Karpas-422 (cell line): ENCODE measurements at regions not wholly inside any gene's neighbourhood (a gene's known extent, or its start where the extent isn't known, plus 50 kb on each side); places are given as distances from the start of the nearest gene placed in this dataset.

Experiments
- DNase-seq: peaks from one replicate; pipeline ENCODE4 v3.0.0-alpha.2; 2015
- H2AFZ ChIP-seq: fragments of 200-600 bp; sonication (generic); 2 replicates; pipeline ENCODE4 v1.6.1; 2014; ENCODE audit warnings: antibody characterized with exemption, low read length, mixed read lengths
- H3K27ac ChIP-seq: fragments of 200-600 bp; sonication (generic); 2 replicates; pipeline ENCODE4 v1.5.1; 2014; ENCODE audit warnings: mild to moderate bottlenecking, low read length, moderate library complexity
- H3K27me3 ChIP-seq: fragments of 200-600 bp; sonication (generic); 2 replicates; pipeline ENCODE4 v1.6.1; 2014; ENCODE audit warnings: low read length, mixed read lengths
- H3K36me3 ChIP-seq: fragments of 200-600 bp; sonication (generic); 2 replicates; pipeline ENCODE4 v1.6.1; 2014; ENCODE audit warnings: low read length, mixed read lengths; ENCODE audit not compliant: insufficient read depth
- H3K4me1 ChIP-seq: fragments of 200-600 bp; sonication (generic); 2 replicates; pipeline ENCODE4 v1.6.1; 2014; ENCODE audit warnings: mild to moderate bottlenecking, low read length, mixed read lengths
- H3K4me2 ChIP-seq: fragments of 200-600 bp; sonication (generic); 2 replicates; pipeline ENCODE4 v1.6.1; 2014; ENCODE audit warnings: low read length, low read depth, mild to moderate bottlenecking; ENCODE audit not compliant: poor library complexity, severe bottlenecking
- H3K4me3 ChIP-seq: fragments of 200-600 bp; sonication (generic); 2 replicates; pipeline ENCODE4 v1.5.1; 2014; ENCODE audit warnings: mild to moderate bottlenecking, antibody characterized with exemption, low read length, mixed read lengths
- H3K79me2 ChIP-seq: fragments of 200-600 bp; sonication (generic); 2 replicates; pipeline ENCODE4 v1.6.1; 2014; ENCODE audit warnings: mild to moderate bottlenecking, low read length, mixed read lengths
- H3K9ac ChIP-seq: fragments of 200-600 bp; sonication (generic); 2 replicates; pipeline ENCODE4 v1.6.0; 2014; ENCODE audit warnings: low read length
- H3K9me2 ChIP-seq: fragments of 200-600 bp; sonication (generic), shearing (Covaris generic); replicated peaks from 2 replicates; pipeline ENCODE4 v1.6.0; 2014; ENCODE audit warnings: mild to moderate bottlenecking, low read length, moderate library complexity; ENCODE audit not compliant: insufficient read depth
- H3K9me3 ChIP-seq: fragments of 300-700, 200-600 bp; sonication (generic); 2 replicates; pipeline ENCODE4 v1.6.1; 2014; ENCODE audit warnings: low read length, mixed read lengths
- H4K20me1 ChIP-seq: fragments of 200-600 bp; sonication (generic); 2 replicates; pipeline ENCODE4 v1.6.1; 2014; ENCODE audit warnings: mild to moderate bottlenecking, antibody characterized with exemption, low read length, low read depth; ENCODE audit not compliant: insufficient read depth

DNA sequence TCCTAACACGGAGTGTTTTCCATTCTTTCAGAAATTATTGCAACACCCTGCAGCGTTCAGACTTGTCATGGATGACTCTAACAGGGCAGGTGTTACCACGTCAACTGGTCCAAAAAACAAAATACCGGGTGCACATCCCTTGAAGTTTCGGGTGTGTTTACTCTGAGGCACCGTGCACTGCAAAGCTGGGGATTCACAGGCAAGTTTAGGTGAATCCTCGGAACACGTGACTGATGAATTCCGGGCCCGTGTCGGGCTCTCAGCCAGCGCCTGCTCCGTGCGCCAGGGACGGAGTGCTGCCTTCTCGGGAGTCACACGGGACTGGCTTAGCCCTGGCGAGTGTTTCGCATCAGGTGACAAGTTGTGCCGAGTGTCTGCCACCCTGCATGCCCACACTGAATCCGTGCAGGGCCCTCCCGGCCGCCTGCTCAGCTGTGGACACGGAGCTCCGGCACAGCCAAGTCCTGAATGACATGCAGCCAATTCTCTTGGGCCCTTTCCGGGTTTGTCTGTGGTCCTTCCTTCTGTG lies 66.0 kb upstream of the IRX4 start:
- Histone ChIP-seq H3K4me2 (no peak overlapping the region), H2AFZ (no peak overlapping the region), H3K4me1 (no peaks in the 10 kb centered on the region), H3K27me3 (0 out of 2 replicates have a peak, but pooled peaks cover 2% of the 10 kb centered on the region), H3K79me2 (no peaks in the 10 kb centered on the region), H3K36me3 (no peaks in the 10 kb centered on the region), H3K9me3 (no peaks in the 10 kb centered on the region), H4K20me1 (no peaks in the 10 kb centered on the region), H3K9me2 (no peaks in the 10 kb centered on the region), H3K27ac (no peak overlapping the region), H3K9ac (no peak overlapping the region), H3K4me3 (no peak overlapping the region)
- no peak for DNase-seq

- H3K36me3 ChIP-seq, result no peaks in the 10 kb centered on the region
- H3K4me3 ChIP-seq, result no peak overlapping the region
- no peak for DNase-seq
- H3K27me3 ChIP-seq, result 0 out of 2 replicates have a peak, but pooled peaks cover 2% of the 10 kb centered on the region
- no peaks in the 10 kb centered on the region for H4K20me1 ChIP-seq
- H3K79me2 ChIP-seq, result no peaks in the 10 kb centered on the region
- H3K4me2 ChIP-seq, result no peak overlapping the region
- no peak overlapping the region for H3K27ac ChIP-seq
- no peak overlapping the region for H2AFZ ChIP-seq
- no peaks in the 10 kb centered on the region for H3K9me3 ChIP-seq
- H3K4me1 ChIP-seq, result no peaks in the 10 kb centered on the region
- no peaks in the 10 kb centered on the region for H3K9me2 ChIP-seq
- no peak overlapping the region for H3K9ac ChIP-seq
Measured at GRCh38 chr5:1948111-1948510, 65.4 kb upstream of the IRX4 start.

- Histone ChIP-seq H3K36me3 (no peaks in the 10 kb centered on the region), H3K9ac (no peak overlapping the region), H3K4me3 (no peak overlapping the region), H3K9me3 (no peaks in the 10 kb centered on the region), H3K4me2 (no peak overlapping the region), H3K79me2 (no peaks in the 10 kb centered on the region), H4K20me1 (no peaks in the 10 kb centered on the region), H3K27me3 (0 out of 2 replicates have a peak, but pooled peaks cover 2% of the 10 kb centered on the region), H2AFZ (no peak overlapping the region), H3K9me2 (no peaks in the 10 kb centered on the region), H3K27ac (no peak overlapping the region), H3K4me1 (no peaks in the 10 kb centered on the region)
- no peak for DNase-seq
Measured at GRCh38 chr5:1946776-1947175, 64.1 kb upstream of the IRX4 start.

DNA sequence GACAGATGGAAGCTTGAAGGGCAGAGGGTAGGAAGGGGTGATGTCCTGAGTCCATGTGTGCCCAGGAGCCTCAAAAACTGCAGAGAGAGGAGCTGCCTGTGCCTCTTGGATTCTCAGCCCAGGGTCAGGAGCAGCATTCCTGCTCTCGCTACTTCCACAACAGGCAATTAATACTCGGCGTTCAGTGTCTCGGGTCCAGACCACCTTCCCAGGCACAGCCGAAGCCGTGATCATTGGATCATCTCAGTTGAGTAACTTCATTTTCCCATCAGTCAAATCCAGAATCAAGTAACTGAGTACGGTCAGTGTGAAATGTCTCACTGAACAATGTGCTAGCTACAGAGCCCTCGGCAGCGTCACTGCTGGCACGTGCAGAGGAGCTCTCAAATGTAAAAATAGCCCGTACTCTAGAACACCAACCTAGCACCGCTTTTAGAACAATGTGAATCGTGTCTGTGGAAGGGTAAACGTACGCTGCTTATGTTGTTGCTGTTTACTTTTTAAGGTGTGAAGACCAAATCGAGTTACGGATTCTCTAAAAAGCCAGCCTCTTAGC lies 63.5 kb upstream of the IRX4 start:
- Histone ChIP-seq H3K9me2 (no peaks in the 10 kb centered on the region), H3K27ac (no peak overlapping the region), H3K4me3 (no peak overlapping the region), H3K79me2 (no peaks in the 10 kb centered on the region), H3K9ac (no peak overlapping the region), H3K9me3 (no peaks in the 10 kb centered on the region), H3K27me3 (0 out of 2 replicates have a peak, but pooled peaks cover 2% of the 10 kb centered on the region), H3K36me3 (no peaks in the 10 kb centered on the region), H2AFZ (no peak overlapping the region), H4K20me1 (no peaks in the 10 kb centered on the region), H3K4me1 (no peaks in the 10 kb centered on the region), H3K4me2 (no peak overlapping the region)
- DNase-seq, result no peak

GRCh38 chr5:1945606-1946005 lies 62.9 kb upstream of the IRX4 start:
- no peak overlapping the region for H3K4me2 ChIP-seq
- H3K9me3 ChIP-seq, result no peaks in the 10 kb centered on the region
- H3K36me3 ChIP-seq, result no peaks in the 10 kb centered on the region
- no peaks in the 10 kb centered on the region for H4K20me1 ChIP-seq
- H3K9me2 ChIP-seq, result no peaks in the 10 kb centered on the region
- H2AFZ ChIP-seq, result no peak overlapping the region
- H3K4me1 ChIP-seq, result no peaks in the 10 kb centered on the region
- no peak overlapping the region for H3K27ac ChIP-seq
- 0 out of 2 replicates have a peak, but pooled peaks cover 2% of the 10 kb centered on the region for H3K27me3 ChIP-seq
- no peaks in the 10 kb centered on the region for H3K79me2 ChIP-seq
- H3K9ac ChIP-seq, result no peak overlapping the region
- no peak overlapping the region for H3K4me3 ChIP-seq
- DNase-seq, result no peak

- H3K4me3 ChIP-seq, result no peak overlapping the region
- no peak for DNase-seq
- no peaks in the 10 kb centered on the region for H3K9me2 ChIP-seq
Measured at GRCh38 chr5:1944408-1944807, 61.7 kb upstream of the IRX4 start.

GRCh38 chr5:1943481-1943880 lies 60.8 kb upstream of the IRX4 start:
- H3K9me2 ChIP-seq, result no peaks in the 10 kb centered on the region
- H3K27ac ChIP-seq, result no peak overlapping the region

More at GRCh38 chr5:1944408-1944807, 61.7 kb upstream of the IRX4 start:
- no peaks in the 10 kb centered on the region for H3K36me3 ChIP-seq
- no peaks in the 10 kb centered on the region for H3K79me2 ChIP-seq
- 0 out of 2 replicates have a peak, but pooled peaks cover 2% of the 10 kb centered on the region for H3K27me3 ChIP-seq
- no peaks in the 10 kb centered on the region for H3K4me1 ChIP-seq
- H3K9ac ChIP-seq, result no peak overlapping the region
- no peaks in the 10 kb centered on the region for H4K20me1 ChIP-seq
- no peak overlapping the region for H3K4me2 ChIP-seq
- no peak overlapping the region for H2AFZ ChIP-seq
- no peaks in the 10 kb centered on the region for H3K9me3 ChIP-seq
- H3K27ac ChIP-seq, result no peak overlapping the region

GRCh38 chr5:1942630-1943029 lies 59.9 kb upstream of the IRX4 start:
- Histone ChIP-seq H3K9ac (no peak overlapping the region), H3K27me3 (0 out of 2 replicates have a peak, but pooled peaks cover 2% of the 10 kb centered on the region), H3K4me2 (no peak overlapping the region), H3K27ac (no peak overlapping the region), H4K20me1 (no peaks in the 10 kb centered on the region), H3K9me3 (no peaks in the 10 kb centered on the region), H3K36me3 (no peaks in the 10 kb centered on the region), H3K4me1 (no peaks in the 10 kb centered on the region), H3K4me3 (no peak overlapping the region), H2AFZ (no peak overlapping the region), H3K9me2 (no peaks in the 10 kb centered on the region), H3K79me2 (no peaks in the 10 kb centered on the region)
- no peak for DNase-seq

More at GRCh38 chr5:1943481-1943880, 60.8 kb upstream of the IRX4 start:
- Histone ChIP-seq H2AFZ (no peak overlapping the region), H3K4me3 (no peak overlapping the region), H3K27me3 (0 out of 2 replicates have a peak, but pooled peaks cover 2% of the 10 kb centered on the region), H3K9ac (no peak overlapping the region), H3K4me2 (no peak overlapping the region), H3K9me3 (no peaks in the 10 kb centered on the region), H3K36me3 (no peaks in the 10 kb centered on the region), H3K4me1 (no peaks in the 10 kb centered on the region), H3K79me2 (no peaks in the 10 kb centered on the region), H4K20me1 (no peaks in the 10 kb centered on the region)
- DNase-seq, result no peak
